ENCODE measurements at regions not wholly inside any gene's neighbourhood (a gene's known extent, or its start where the extent isn't known, plus 50 kb on each side); places are given as distances from the start of the nearest gene placed in this dataset.

DNA sequence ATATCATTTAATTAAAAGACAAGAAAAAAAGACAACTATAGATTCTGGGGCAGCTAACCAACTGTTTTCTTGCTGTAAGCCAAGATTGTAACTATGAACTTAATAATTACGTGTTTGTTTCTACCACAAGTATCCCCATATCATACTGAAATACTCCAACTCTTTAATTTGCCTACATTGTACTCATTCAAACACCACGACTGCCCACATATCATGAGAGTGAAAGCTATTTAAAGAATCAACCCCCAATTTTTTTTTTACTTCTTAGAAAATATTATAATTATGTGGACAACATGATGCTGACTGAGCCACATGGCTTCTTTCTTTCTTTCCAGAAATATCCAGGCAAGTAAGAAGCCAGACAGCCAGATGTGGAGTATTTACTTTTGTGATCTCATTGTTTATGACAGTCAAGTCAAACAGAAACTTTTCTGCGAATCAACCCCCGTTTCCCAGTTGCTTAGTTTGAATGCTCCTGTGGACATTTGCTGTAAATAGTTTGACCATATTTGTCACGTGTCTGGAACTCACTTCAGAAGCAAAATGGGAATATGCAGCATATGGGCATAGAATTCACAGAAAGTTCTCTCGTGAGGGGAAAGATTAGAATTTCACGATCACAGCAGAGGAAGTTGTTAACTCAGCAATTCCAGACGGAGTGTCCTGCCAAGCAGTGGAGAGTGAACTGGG, 126.8 kb upstream of the PSMD7 start:
- no peak for DNase-seq (ENCODE audit: low spot score)

DNA sequence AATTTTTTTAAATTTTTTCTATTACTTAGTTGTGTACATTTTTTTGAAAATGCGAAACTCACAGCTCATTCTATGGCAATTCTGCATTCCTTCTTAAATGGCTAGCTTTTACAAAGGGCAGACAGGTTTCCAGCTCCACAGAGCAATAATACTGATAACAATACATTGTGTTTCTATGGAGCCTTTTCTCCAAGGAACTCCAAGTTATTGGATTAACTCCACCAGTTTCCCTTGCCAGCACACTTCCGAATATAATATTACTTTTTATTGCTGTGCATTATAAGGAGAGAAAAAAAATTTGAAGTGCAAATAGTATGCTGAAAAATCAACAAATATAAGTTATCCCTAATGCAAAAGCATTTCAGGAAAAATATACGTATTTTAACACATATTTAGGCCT, 127.5 kb upstream of the PSMD7 start:
- no peak for DNase-seq (ENCODE audit: low spot score)

DNA sequence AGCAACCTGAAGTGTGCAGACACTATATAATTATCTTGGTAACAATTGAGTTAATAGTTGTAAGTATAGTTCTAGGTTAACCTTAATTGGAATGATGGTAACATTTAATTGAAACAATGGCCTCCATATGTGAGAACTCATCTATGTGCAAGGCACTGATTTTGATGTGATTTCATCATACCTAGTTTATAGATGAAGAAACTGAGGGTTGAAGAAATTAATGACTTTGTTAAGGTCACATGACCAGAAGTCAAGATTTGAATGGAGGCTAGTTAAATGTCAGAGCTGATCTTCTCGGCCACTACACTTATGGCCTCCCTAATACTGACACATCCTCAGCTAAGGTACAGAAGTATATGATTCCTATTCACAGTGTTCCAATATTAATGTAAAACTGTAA, 128.2 kb upstream of the PSMD7 start:
- no peak for DNase-seq (ENCODE audit: low spot score)

DNA sequence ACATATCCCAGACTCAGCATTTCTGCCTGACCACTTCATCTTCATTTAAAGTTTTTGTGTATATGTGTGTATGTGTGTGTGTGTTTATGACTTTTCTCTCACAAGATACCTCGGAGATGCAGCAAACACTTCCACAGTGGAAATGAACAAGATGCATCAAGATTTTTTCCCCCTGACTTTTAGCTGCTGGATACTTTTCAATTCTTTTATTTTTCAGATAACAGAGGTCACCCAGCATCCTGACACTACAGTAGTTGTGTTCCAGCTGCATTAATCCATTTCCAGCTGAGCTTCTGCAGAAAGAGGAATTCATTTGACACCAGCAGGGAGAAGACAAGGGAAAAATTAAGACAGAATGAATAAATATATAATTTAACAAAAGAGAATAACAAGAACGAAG, 130.2 kb upstream of the PSMD7 start:
- no peak for DNase-seq (ENCODE audit: low spot score)

DNA sequence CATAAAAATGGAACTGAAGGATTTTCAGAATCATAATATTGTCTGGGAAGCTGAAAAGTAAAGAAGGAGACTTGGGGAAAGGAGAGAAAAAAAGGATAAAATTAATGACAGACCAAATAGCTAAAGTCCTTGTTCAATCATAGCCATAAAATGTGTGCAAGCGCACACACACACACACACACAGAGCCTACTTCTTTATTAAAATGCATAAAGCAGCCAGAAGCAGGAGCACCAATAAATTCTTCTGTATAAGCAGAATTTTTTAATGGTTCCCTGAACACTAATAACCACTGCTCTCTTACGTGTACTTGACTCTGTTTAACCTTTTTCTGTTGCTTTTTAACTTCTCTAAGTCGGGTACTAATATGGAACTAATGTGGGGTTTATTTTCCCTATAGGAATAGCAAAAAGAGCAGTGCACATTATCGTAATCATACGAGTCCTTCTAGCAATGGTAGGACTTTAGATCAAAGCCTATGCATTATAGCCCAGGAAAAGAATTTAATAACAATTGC, 131.0 kb upstream of the PSMD7 start:
- DNase-seq (ENCODE audit: low spot score), result no peak

DNA sequence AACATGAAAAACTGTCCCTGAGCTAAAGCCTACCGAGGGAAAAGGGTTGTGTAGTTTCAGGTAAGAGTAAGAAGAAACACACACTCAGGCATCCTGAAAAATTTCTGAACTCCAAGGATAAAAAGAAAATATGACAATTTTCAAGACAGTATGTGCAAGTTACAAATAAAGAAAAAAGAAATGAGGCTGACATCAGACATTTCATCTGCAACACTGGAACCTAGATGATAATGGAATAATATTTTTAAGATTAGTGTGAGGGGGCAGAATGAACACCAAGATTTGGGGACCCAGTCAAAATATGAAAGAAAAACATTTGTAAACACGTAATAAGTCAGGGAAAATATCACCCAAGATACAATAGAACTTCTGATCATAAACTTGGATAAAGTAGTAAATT, 135.9 kb upstream of the PSMD7 start:
- DNase-seq (ENCODE audit: low spot score), result no peak

DNA sequence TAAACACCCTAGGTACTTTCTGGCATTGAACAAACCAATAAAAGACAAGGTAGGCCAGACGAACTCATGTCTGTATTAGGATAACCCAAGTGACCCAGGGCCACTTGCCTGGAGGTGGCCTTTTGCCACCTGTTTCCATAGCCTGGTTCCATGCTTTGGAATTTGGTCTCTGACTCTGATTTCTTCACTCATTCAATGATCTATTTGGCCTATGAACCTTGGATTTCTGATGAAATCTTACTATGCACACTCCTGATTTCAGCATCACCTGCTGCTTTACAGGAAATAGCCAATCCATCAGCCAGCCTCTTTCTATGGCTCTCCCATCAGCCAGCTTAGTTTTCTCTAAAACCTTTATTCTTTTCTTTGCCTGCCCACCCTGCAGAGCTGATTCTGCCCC, 142.8 kb upstream of the PSMD7 start:
- no peak for DNase-seq (ENCODE audit: low spot score)

DNA sequence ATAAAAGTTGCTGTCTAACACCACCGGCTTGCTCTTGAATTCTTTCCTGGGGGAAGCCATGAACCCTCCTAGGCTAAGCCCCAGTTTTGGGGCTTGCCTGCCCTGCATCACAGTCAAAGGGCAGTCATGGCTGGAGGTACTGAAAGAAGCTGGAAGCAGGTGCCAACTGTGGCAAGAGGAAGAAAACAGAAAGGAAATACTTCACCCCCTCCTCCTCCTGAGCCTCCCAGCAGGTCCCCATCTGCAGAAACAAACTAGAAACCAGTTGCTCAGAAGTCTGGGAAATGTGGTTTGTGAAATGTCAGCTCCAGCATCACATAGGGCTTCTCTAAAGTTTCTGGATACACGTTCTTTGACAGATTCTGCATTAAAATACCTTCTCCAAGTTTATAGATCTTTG, 150.0 kb upstream of the PSMD7 start:
- no peak for DNase-seq (ENCODE audit: low spot score)

DNA sequence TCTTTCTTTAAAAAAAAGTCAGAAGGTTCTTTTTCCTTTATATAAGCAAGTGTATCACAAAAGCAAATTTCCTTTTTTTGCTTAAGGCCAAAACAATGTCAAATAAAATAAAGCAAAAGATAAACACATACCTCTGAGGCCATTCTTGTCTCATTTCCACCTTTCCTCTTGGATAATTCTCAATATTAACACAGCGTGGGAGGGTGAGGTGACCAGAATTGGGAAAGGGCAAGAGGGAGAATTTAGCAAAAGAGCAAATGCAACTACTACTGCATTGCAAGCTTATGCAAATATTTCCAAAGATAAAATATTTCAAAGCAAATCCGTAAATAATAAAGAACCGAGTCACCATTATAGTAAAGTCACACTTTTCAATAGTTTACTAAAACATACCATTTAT, 153.4 kb upstream of the PSMD7 start:
- no peak for DNase-seq (ENCODE audit: low spot score)

DNA sequence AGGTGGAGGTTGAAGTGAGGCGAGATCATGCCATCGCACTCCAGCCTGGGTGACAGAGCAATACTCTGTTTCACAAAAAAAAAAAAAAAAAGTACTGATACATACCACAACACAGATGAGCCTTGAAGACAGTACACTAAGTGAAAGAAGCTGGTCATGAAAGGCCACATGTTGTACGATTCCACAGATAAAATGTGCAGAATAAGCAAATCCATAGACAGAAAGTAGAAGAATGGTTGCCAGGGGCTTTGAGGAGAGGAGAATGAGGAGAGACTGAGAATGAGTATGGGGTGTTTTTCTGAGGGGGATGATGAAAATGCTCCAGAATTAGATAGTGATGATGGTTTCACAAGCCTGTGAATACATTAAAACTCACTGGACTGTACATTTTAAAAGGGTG, 155.6 kb upstream of the PSMD7 start:
- no peak for DNase-seq (ENCODE audit: low spot score)

DNA sequence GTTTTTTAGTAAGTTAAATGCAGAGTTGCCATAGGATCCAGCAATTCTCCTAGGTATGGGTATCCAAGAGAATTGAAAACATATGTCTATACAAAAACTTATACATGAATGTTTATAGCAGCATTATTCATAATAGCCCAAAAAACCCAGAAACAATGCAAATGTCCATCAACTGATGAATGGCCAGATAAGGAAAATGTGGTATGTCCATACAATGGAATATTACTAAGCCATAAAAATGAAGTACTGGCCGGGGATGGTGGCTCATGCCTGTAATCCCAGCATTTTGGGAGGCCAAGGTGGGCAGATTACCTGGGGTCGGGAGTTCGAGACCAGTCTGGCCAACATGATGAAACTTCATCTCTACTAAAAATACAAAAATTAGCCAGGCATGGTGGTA, 156.1 kb upstream of the PSMD7 start:
- DNase-seq (ENCODE audit: low spot score), result no peak

DNA sequence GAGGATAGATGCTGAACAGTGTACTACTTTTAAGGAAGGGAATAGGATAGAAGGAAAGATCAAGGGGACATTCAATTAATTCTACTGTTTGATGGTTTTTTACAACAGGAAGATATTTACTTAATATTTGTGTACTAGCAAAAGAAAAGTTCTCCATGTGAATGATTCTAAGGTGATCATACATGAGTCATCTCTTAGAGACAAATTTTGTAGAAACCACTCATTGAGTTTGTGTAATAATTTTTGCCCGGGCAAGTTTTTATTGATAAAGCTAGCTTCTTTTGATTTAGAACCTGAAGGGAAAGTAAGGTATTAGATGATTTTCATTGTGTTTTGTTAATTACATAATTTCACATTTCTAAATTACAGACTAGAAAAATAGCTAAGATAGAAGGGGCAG, 172.8 kb upstream of the PSMD7 start:
- no peak for DNase-seq (ENCODE audit: low spot score)

DNA sequence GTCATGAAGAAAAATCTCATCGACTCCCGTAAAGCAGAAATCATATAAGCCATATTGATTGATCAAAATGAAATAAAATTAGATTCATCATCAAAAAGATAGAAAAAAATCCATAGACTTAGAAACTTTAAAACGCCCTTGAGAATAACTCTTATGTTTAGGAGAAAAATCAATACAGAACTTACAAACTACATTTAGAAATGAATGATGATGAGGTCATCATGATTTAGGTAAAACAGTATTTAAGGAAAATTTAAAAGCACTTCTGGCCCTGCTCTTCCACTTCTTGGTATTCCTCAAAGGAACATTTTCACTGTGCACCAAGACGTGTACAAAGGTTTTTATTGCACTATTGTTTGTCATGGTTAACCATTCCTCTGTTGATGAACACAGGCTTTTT, 173.4 kb upstream of the PSMD7 start:
- DNase-seq (ENCODE audit: low spot score), result no peak

DNA sequence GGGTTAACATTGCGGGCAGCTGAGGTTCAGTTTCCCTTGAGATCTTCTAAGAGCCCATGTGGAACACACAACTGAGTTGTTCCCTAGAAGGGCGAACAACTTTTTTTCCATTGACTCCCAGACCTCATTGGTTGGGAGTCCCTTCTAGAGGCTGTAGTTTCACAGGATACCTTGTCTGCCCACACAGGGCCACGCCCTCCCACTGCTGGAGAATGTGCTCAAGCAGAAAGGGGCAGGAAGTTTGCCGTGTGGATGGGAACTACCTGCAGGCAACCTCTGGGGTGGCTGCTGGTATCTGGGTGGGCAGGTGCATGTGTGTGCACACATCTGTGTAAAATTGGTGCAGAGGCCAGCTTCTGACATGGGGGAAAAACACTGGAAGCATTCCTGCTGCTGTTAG, 178.8 kb upstream of the PSMD7 start:
- no peak for DNase-seq (ENCODE audit: low spot score)

DNA sequence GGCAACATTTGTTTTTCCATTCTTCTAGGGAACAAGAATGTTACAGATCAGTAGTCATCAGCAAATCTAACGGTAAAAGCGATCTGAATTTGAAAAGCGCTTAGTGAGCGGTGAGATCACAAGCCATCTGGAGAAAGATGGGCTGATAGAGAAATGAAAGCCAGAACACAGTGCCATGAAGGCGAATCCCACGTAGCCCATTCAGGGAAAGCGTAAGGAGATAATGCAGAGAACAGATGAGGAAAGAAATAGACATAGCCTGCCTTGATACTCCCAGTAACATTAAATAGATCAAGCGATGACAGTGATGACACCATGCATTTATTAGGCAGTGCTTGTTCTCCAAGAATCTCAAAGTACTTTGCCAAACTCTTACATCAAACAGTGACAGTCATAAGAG, 183.1 kb upstream of the PSMD7 start:
- DNase-seq (ENCODE audit: low spot score), result no peak

DNA sequence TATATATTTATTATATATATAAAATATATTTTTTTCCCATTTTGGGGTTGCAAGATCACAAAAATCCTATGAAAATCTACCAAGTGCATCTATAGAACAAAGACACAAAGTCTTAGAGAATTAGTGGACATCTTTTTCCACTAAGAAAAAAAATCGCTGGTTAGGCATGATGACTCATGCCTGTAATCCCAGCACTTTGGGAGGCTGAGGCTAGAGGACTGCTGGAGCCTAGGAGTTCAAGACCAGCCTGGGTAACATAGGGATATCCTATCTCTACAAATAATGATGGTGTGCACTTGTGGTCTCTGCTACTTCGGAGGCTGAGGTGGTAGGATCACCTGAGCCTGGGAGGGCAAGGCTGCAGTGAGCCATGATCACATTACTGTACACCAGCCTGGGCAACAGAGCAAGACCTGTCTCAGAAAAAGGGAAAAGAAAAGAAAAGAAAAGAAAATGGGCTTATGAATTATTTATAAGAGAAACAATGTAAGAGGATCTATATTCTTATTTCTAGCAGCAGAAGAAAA, 185.1 kb upstream of the PSMD7 start:
- no peak for DNase-seq (ENCODE audit: low spot score)

DNA sequence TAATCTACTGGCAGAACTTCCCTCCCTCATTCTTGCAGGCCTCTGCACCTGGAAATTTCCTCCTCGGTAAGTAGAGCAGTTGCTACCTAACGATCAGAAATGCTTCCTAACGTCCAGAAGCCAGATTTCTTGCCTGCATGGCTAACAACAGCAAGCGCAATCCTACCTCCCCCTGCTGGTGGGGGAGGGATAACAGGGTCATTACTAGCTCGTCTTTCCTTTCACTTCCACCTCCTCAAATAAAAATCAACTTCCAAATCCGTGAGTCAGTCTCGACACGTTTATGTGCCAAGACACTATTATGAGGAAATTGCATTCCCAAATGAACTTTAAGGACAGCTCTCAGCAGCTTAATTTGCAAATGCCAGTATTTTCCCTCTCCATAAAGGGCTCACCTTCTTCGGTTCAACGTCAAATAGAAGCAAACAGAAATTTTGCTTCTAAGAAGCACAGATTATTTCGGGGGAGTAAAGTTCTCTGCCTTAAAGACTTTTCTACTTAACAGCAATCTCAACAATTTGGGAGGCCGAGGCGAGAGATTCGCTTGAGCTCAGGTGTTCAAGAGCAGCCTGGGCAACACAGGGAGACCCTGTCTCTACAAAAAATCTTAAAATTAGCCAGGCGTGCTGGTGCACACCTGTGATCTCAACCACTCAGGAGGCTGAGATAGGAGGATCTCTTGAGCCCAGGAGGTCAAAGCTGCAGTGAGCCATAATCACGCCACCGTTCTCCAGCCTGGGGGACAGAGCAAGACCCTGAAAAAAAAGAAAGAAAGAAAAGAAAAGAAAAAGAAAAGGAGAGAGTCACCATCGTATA, 188.6 kb upstream of the PSMD7 start:
- peak; percentile 71 for DNase-seq (ENCODE audit: low spot score)

DNA sequence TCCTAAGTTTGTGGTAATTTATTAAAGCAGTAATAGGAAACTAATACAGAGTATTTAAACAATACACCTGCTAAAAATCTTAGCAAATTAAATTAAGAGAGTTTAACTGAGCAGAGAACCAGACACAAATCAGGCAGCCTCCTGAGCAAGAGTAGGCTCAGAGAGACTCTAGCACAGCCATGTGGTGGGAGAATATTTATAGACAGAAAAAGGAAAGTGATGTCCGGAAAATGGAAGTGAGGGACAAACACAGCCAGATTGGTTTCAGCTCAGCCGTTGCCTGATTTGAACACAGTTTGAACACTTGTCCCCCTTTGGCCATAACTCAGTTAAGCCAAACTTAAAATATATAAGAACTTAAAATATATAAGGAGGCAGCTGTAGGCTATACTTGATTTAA, 192.6 kb upstream of the PSMD7 start:
- no peak for DNase-seq (ENCODE audit: low spot score)

DNA sequence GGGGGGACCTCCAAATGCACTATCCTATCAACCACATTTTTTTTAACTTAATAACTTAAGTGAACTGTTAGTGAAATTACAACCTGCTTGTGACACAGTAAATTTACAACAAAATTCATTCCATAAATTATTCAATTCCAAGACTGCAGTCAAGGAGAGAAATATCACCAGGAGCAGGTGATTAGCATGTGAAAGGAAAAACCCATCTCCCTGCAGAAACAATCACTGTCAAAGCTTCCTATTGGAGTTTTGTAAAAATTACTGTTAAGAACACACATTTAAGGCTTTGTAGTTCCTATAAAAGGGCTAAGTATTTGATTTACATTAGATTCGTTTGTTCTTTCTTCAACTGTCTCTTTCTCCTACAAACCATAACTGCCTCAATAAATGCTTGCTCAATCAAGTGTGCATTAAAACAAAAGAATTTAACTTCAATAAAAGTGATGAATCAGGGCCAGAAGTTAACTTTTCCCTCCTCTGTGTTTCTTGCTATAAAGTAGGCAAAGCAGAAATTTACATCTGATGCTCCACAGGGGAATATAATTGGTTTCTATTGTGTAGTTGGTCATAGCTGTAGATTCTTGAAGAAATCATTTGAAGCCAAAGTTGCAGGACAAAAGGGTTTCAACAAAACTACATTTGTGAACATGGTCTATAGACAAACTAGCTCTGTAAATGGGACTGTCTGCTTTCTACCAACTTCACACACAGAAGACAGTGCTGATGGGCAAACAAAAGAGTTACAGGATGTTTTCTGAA, 195.1 kb upstream of the PSMD7 start:
- DNase-seq (ENCODE audit: low spot score), result no peak

DNA sequence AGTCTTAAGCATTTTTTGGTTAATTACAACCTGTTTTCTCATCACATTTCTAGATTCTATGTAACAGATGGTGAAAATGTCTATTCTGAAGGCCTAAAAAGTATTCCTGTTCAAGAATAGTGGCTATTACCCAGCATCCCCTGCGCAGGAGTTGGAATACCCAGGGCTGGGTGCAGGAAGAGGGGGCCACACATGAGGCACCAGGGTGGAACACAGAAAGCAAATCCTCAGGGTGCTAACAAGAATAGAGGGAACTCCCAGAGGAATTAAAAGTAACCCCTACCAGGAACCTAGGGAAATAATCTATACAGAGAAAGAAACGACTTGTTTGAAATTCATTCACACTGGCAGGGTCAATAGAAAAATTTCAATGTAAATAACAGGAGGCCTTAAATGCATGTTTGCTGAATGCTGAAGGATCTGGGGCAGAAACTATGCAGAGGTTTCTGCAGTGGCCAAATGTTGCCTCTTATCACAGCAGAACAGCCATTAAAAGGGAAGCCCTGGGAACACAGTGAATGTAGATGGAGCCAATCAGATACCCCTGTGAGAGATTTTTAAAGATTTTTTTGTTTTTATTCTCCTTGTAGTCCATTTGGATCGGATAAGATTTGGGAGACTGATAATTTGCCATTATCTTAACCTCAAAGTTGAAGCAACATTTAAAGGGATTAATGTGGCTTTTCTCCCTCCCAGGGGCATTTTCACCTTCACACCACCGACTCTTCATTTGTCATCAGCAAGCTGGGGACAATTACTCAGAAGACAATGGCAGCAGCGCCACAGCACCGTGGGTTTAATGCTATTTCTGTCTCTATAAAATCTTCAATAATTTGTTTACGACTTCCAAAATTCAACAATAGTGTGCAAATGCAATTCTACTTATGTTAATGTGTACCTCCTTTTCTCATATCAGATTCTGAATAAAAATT, 196.0 kb upstream of the PSMD7 start:
- no peak for DNase-seq (ENCODE audit: low spot score)

DNA sequence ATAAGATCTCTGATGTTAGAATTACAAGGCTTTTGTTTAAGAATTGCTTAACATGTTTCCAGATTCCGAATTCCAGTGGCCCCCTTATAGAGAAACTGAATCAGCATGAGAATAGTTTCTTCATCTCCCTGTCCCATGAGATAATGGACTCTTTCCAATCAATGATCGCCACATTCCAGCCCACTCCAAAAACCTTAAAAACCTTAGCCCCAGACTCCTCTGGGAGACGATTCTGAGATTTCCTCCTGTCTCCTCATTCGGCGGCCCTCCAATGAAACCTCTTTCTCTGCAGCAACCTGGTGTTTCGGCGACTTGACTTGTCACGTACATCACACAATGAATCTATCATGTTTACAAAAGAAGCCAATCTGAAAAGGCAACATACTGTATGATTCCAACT, 197.1 kb upstream of the PSMD7 start:
- DNase-seq (ENCODE audit: low spot score), result no peak

DNA sequence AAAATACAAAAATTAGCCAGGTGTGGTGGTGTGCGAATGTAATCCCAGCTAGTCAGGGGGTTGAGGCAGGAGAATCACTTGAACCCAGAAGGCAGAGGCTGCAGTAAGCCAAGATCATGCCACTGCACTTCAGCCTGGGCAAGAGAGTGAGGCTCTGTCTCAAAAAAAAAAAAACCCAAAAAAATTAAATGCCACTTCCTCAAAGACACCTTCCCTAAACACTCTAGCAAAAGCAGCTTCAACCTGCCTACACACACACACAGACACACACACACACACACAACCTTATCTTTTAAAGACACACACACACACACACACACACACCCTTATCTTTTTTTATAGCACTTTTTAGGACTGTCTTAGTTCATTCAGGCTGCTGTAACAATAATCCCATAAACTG, 201.7 kb upstream of the PSMD7 start:
- DNase-seq (ENCODE audit: low spot score), result no peak

Measured in ecto neural progenitor cell (in vitro differentiated cells).